ENCODE measurements at regions not wholly inside any gene's neighbourhood (a gene's known extent, or its start where the extent isn't known, plus 50 kb on each side); places are given as distances from the start of the nearest gene placed in this dataset.

- Histone ChIP-seq H3K27me3 (peaks cover 0 to 6% of the 10 kb centered on the region in 2 donors), H3K27ac (no peak overlapping the region), H3K9me3 (no peaks in the 10 kb centered on the region), H3K4me3 (no peak overlapping the region), H3K36me3 (no peaks in the 10 kb centered on the region), H3K4me1 (no peaks in the 10 kb centered on the region)
- intact Hi-C loops (cut with DNase I), result no loop called here
- ATAC-seq (no peak), DNase-seq (no peak)
- 17% methylated on average over 7 of the region's 7 CpGs for WGBS (ENCODE audit: insufficient coverage, low coverage, low lambda C conversion rate, missing lambda C conversion rate)
- TF ChIP-seq CTCF (IDR thresholded peaks at IDR 0.05), result no peak
- TF ChIP-seq POLR2A (IDR thresholded peaks at IDR 0.05), result no peak
Measured at GRCh38 chrX:15073313-15073712, 196.6 kb downstream of the ASB9 start.

- no peak for ATAC-seq
- peaks cover 0 to 6% of the 10 kb centered on the region in 2 donors for H3K27me3 ChIP-seq
- TF ChIP-seq CTCF (IDR thresholded peaks at IDR 0.05), result no peak
- TF ChIP-seq POLR2A (IDR thresholded peaks at IDR 0.05), result no peak
- no peak overlapping the region for H3K4me3 ChIP-seq
- H3K9me3 ChIP-seq, result no peaks in the 10 kb centered on the region
- 29% methylated on average over 3 of the region's 3 CpGs for WGBS (ENCODE audit: insufficient coverage, low coverage, low lambda C conversion rate, missing lambda C conversion rate)
- no peaks in the 10 kb centered on the region for H3K36me3 ChIP-seq
- no peak for DNase-seq
- no peak overlapping the region for H3K27ac ChIP-seq
- no peaks in the 10 kb centered on the region for H3K4me1 ChIP-seq
- intact Hi-C loops (cut with DNase I), result no loop called here
Measured at GRCh38 chrX:15072880-15073279, 197.0 kb downstream of the ASB9 start.

GRCh38 chrX:15072259-15072658 lies 197.6 kb downstream of the ASB9 start:
- no peak overlapping the region for H3K27ac ChIP-seq
- intact Hi-C loops (cut with DNase I), result no loop called here
- no peak overlapping the region for H3K4me3 ChIP-seq
- H3K9me3 ChIP-seq, result no peaks in the 10 kb centered on the region
- TF ChIP-seq CTCF (IDR thresholded peaks at IDR 0.05) (no peak), POLR2A (IDR thresholded peaks at IDR 0.05) (no peak)
- WGBS (ENCODE audit: insufficient coverage, low coverage, low lambda C conversion rate, missing lambda C conversion rate), result 26% methylated on average over 3 of the region's 3 CpGs
- peaks cover 0 to 6% of the 10 kb centered on the region in 2 donors for H3K27me3 ChIP-seq
- ATAC-seq, result no peak
- no peaks in the 10 kb centered on the region for H3K4me1 ChIP-seq
- no peak for DNase-seq
- H3K36me3 ChIP-seq, result no peaks in the 10 kb centered on the region

GRCh38 chrX:15059474-15059873 lies 186.3 kb downstream of the MOSPD2 start:
- 12% methylated on average over 2 of the region's 2 CpGs for WGBS (ENCODE audit: insufficient coverage, low coverage, low lambda C conversion rate, missing lambda C conversion rate)
- DNase-seq, result no peak
- H3K4me3 ChIP-seq, result no peak overlapping the region
- H3K9me3 ChIP-seq, result no peaks in the 10 kb centered on the region
- intact Hi-C loops (cut with DNase I), result no loop called here
- H3K27ac ChIP-seq, result no peak overlapping the region
- TF ChIP-seq POLR2A (IDR thresholded peaks at IDR 0.05) (no peak), CTCF (IDR thresholded peaks at IDR 0.05) (no peak)
- H3K36me3 ChIP-seq, result no peaks in the 10 kb centered on the region
- ATAC-seq, result no peak
- no peaks in the 10 kb centered on the region for H3K4me1 ChIP-seq
- H3K27me3 ChIP-seq, result no peaks in the 10 kb centered on the region

GRCh38 chrX:15056044-15056443 lies 182.8 kb downstream of the MOSPD2 start:
- no peak overlapping the region for H3K27ac ChIP-seq
- TF ChIP-seq CTCF (IDR thresholded peaks at IDR 0.05), result no peak
- intact Hi-C loops (cut with DNase I), result no loop called here
- H3K27me3 ChIP-seq, result no peaks in the 10 kb centered on the region
- WGBS (ENCODE audit: insufficient coverage, low coverage, low lambda C conversion rate, missing lambda C conversion rate), result 49% methylated on average over 2 of the region's 2 CpGs
- no peaks in the 10 kb centered on the region for H3K36me3 ChIP-seq
- no peaks in the 10 kb centered on the region for H3K4me1 ChIP-seq
- H3K4me3 ChIP-seq, result no peak overlapping the region
- ATAC-seq, result no peak
- no peak for DNase-seq
- no peaks in the 10 kb centered on the region for H3K9me3 ChIP-seq

Measured in right lobe of liver (tissue), 6 donors.